OCI-LY1 (cell line): ENCODE measurements at regions not wholly inside any gene's neighbourhood (a gene's known extent, or its start where the extent isn't known, plus 50 kb on each side); places are given as distances from the start of the nearest gene placed in this dataset.

ENCODE experiments used
- H2AFZ ChIP-seq: fragments of 200-600 bp; sonication (generic), shearing (Covaris generic); 2 replicates; pipeline ENCODE4 v1.6.0; 2014; ENCODE audit warnings: antibody characterized with exemption, mild to moderate bottlenecking, low read length
- H3F3A ChIP-seq: fragments of 200-600 bp; sonication (generic), shearing (Covaris generic); 2 replicates; pipeline ENCODE4 v1.6.0; 2014; ENCODE audit warnings: mild to moderate bottlenecking, antibody characterized with exemption, low read length, moderate library complexity; ENCODE audit not compliant: insufficient read depth
- H3K27ac ChIP-seq: fragments of 200-600 bp; sonication (generic); 2 replicates; pipeline ENCODE4 v1.5.1; 2014; ENCODE audit warnings: low read length, mixed run types, mild to moderate bottlenecking, low read depth; ENCODE audit not compliant: poor library complexity, severe bottlenecking
- H3K27me3 ChIP-seq: fragments of 200-600 bp; sonication (generic); 2 replicates; pipeline ENCODE4 v1.6.0; 2014; ENCODE audit warnings: antibody characterized with exemption, mild to moderate bottlenecking, low read length, moderate library complexity; ENCODE audit not compliant: insufficient read depth
- H3K36me3 ChIP-seq: fragments of 200-600 bp; sonication (generic); 2 replicates; pipeline ENCODE4 v1.6.1; 2014; ENCODE audit warnings: mild to moderate bottlenecking, antibody characterized with exemption, low read length, moderate library complexity, mixed read lengths; ENCODE audit not compliant: insufficient read depth
- H3K4me1 ChIP-seq: fragments of 200-600 bp; sonication (generic); 2 replicates; pipeline ENCODE4 v1.5.1; 2014; ENCODE audit warnings: mild to moderate bottlenecking, low read length, moderate library complexity; ENCODE audit not compliant: insufficient read depth, severe bottlenecking
- H3K4me2 ChIP-seq: fragments of 200-600 bp; sonication (generic), shearing (Covaris generic); 2 replicates; pipeline ENCODE4 v1.6.1; 2014; ENCODE audit warnings: low read length
- H3K4me3 ChIP-seq: fragments of 200-600 bp; sonication (generic); 2 replicates; pipeline ENCODE4 v1.5.1; 2014; ENCODE audit warnings: low read length, low read depth, mild to moderate bottlenecking, mixed read lengths; ENCODE audit not compliant: poor library complexity, severe bottlenecking
- H3K79me2 ChIP-seq: fragments of 200-600 bp; shearing (Covaris generic); 2 replicates; pipeline ENCODE4 v1.6.1; 2016; ENCODE audit warnings: mixed run types, low read length, mixed read lengths; ENCODE audit not compliant: insufficient read depth
- H3K9ac ChIP-seq: fragments of 200-600 bp; sonication (generic), shearing (Covaris generic); 2 replicates; pipeline ENCODE4 v1.6.1; 2014; ENCODE audit warnings: mild to moderate bottlenecking, low read length, mixed read lengths
- H3K9me2 ChIP-seq: fragments of 200-600 bp; sonication (generic), shearing (Covaris generic); 2 replicates; pipeline ENCODE4 v1.6.1; 2014; ENCODE audit warnings: low read depth, mild to moderate bottlenecking, low read length, mixed read lengths
- H3K9me3 ChIP-seq: fragments of 200-600 bp; shearing (Covaris generic); 2 replicates; pipeline ENCODE4 v1.6.1; 2014; ENCODE audit warnings: low read length, mixed read lengths
- H4K20me1 ChIP-seq: fragments of 200-600 bp; sonication (generic), shearing (Covaris generic); 2 replicates; pipeline ENCODE4 v1.6.0; 2016; ENCODE audit warnings: mild to moderate bottlenecking, low read length; ENCODE audit not compliant: insufficient read depth
- EZH2 ChIP-seq: fragments of 200-600 bp; sonication (generic), shearing (Covaris generic); IDR thresholded peaks from 2 replicates; pipeline ENCODE4 v1.8.0; 2017; ENCODE audit warnings: borderline replicate concordance, mixed run types, mild to moderate bottlenecking, antibody characterized with exemption, low read length, moderate library complexity, mixed read lengths
- TF ChIP-seq, protein P1 (sequence below): fragments of 200-600 bp; sonication (generic), shearing (Covaris generic); IDR thresholded peaks from 2 replicates; pipeline ENCODE4 v1.5.1; 2017; ENCODE audit warnings: mild to moderate bottlenecking, antibody characterized with exemption, low read length, moderate library complexity, mixed read lengths

DNA sequence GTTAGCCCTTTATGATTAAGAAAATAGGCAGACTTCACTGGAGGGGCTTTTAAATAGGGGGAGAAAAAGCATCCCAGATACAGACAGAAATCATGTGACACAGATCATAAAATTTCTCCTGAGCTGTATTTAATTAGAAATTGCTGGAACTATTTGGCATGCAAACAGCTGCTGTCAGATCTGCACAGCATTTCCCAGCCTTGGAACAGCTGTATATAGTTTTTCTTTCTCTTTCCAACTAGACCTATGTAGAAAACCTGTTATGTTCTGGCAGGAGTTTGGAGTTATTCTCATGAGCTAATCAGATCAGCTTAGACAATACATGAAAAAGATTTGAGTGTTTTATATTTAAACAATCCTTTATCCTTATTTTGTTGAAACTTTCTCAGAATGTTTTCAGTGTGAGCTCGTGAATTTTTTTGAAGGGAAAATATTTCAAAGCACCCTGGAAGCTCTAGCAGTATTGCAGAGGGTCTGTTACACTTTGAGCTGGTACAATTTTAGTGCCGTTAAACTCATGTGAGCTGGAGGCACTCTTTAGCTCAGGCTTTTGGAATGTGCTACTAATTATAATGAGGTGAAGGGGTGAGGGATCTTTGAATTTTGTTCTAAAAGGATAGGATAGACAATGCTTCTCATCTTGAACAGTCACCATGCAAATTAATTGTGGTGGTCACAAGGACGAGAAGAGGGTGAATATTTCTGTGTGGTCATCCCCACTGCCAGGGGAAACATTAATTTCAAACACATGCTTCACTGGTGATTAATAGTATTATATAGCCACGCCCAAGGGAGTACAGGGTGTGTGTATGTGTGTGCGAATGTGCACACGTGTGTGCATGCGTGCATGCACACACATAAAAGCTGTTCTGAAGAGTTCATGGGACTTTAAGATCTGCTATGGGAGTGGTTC, 239.4 kb upstream of the FBXL7 start:
- TF ChIP-seq, protein P1, sequence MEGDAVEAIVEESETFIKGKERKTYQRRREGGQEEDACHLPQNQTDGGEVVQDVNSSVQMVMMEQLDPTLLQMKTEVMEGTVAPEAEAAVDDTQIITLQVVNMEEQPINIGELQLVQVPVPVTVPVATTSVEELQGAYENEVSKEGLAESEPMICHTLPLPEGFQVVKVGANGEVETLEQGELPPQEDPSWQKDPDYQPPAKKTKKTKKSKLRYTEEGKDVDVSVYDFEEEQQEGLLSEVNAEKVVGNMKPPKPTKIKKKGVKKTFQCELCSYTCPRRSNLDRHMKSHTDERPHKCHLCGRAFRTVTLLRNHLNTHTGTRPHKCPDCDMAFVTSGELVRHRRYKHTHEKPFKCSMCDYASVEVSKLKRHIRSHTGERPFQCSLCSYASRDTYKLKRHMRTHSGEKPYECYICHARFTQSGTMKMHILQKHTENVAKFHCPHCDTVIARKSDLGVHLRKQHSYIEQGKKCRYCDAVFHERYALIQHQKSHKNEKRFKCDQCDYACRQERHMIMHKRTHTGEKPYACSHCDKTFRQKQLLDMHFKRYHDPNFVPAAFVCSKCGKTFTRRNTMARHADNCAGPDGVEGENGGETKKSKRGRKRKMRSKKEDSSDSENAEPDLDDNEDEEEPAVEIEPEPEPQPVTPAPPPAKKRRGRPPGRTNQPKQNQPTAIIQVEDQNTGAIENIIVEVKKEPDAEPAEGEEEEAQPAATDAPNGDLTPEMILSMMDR, result no peak
- TF ChIP-seq EZH2, result no peak
- H3K4me3 ChIP-seq, result no peak overlapping the region
- no peaks in the 10 kb centered on the region for H3K9me3 ChIP-seq
- no peaks in the 10 kb centered on the region for H3K4me1 ChIP-seq
- no peaks in the 10 kb centered on the region for H3F3A ChIP-seq
- H3K27ac ChIP-seq, result no peak overlapping the region
- no peak overlapping the region for H3K4me2 ChIP-seq
- no peaks in the 10 kb centered on the region for H3K36me3 ChIP-seq
- no peaks in the 10 kb centered on the region for H3K27me3 ChIP-seq
- no peak overlapping the region for H3K9ac ChIP-seq
- H4K20me1 ChIP-seq, result no peaks in the 10 kb centered on the region
- no peak overlapping the region for H2AFZ ChIP-seq
- H3K9me2 ChIP-seq, result no peaks in the 10 kb centered on the region
- H3K79me2 ChIP-seq, result no peaks in the 10 kb centered on the region

GRCh38 chr5:15256485-15256884, 243.5 kb upstream of the FBXL7 start:
- Histone ChIP-seq H3K9me3 (no peaks in the 10 kb centered on the region), H3K9me2 (no peaks in the 10 kb centered on the region), H3K9ac (no peak overlapping the region), H3K4me3 (no peak overlapping the region), H3K27ac (no peak overlapping the region), H3K4me2 (no peak overlapping the region), H3K4me1 (no peaks in the 10 kb centered on the region), H3K79me2 (no peaks in the 10 kb centered on the region), H3F3A (no peaks in the 10 kb centered on the region), H3K27me3 (no peaks in the 10 kb centered on the region), H4K20me1 (no peaks in the 10 kb centered on the region), H3K36me3 (no peaks in the 10 kb centered on the region), H2AFZ (no peak overlapping the region)
- TF ChIP-seq, protein P1, result no peak
- no peak for TF ChIP-seq EZH2

DNA sequence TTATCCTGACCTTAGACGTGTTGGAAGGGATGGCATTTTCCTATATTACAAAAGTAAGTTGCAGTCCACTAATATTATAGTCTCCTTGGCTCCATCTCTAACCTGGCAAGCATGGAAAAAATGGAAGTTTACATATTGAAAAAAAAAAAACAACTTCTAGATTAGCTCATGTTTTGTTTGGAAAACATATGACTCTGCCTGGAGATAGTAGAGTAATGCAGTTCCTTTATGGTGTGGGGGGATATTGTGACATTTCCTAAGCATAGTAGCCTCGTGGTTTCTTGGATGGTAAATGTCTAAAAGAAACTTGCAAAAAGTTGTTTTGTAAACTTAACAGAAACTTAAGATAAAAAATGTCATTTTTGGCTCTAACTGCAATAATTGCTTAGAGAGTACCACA, 244.4 kb upstream of the FBXL7 start:
- Histone ChIP-seq H3K36me3 (no peaks in the 10 kb centered on the region), H3K27ac (no peak overlapping the region), H3K4me1 (no peaks in the 10 kb centered on the region), H4K20me1 (no peaks in the 10 kb centered on the region), H3K4me2 (no peak overlapping the region), H3K9me2 (no peaks in the 10 kb centered on the region), H3K9me3 (no peaks in the 10 kb centered on the region), H3K27me3 (no peaks in the 10 kb centered on the region), H3K79me2 (no peaks in the 10 kb centered on the region), H3K4me3 (no peak overlapping the region), H2AFZ (no peak overlapping the region), H3F3A (no peaks in the 10 kb centered on the region), H3K9ac (no peak overlapping the region)
- TF ChIP-seq EZH2, result no peak
- TF ChIP-seq, protein P1, result no peak
